T-helper 9 cell (primary cell): ENCODE measurements at regions not wholly inside any gene's neighbourhood (a gene's known extent, or its start where the extent isn't known, plus 50 kb on each side); places are given as distances from the start of the nearest gene placed in this dataset.

ENCODE experiments used
- DNase-seq: peaks from one replicate; pipeline ENCODE4 v3.0.0-alpha.2; 2020

DNA sequence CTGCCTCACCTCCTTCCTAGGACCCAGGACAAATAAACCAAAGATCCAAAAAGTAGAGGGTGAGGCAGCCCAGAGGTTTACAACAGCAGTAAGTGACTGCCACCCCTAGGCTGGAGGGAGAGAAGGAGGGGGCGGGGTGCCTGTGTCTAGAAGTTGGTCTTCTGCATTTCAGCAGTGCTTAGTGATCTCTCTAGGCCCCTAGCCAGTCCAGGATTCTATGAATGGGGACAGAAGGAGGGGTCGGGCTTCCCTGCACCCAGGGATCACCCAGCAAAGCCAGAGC lies 62.8 kb upstream of the KDM7A start:
- no peak for DNase-seq

GRCh38 chr7:140238778-140239652 lies 62.2 kb upstream of the KDM7A start:
- DNase-seq = no peak

GRCh38 chr7:140237390-140237789 lies 60.6 kb upstream of the KDM7A start:
- no peak for DNase-seq

DNA sequence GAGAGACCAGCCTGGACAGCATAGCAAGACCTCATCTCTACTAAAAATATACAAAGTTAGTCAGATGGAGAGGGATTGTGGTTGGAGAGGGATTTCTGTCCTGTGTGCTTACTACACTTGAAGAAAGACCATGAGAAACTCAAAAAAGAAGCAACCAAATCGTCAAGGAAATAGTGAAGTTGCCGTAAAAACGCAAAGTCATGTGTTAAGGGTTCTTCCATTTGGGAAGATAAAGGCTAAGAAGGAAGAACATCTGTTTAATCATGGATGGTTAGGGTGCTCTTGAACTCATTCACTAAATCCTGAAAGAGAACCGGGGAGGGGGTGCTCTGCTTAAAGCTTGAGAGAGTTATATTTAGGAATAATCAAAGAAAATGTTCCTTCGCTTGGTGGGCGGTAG lies 59.8 kb upstream of the KDM7A start:
- no peak for DNase-seq

GRCh38 chr7:140235114-140235513 lies 58.3 kb upstream of the KDM7A start:
- DNase-seq = no peak

GRCh38 chr7:140232957-140233917 lies 56.5 kb upstream of the KDM7A start:
- no peak for DNase-seq

GRCh38 chr7:140231771-140232491 lies 55.1 kb upstream of the KDM7A start:
- no peak for DNase-seq

GRCh38 chr7:140230861-140231770 lies 54.3 kb upstream of the KDM7A start:
- DNase-seq = peak; percentile 33

DNA sequence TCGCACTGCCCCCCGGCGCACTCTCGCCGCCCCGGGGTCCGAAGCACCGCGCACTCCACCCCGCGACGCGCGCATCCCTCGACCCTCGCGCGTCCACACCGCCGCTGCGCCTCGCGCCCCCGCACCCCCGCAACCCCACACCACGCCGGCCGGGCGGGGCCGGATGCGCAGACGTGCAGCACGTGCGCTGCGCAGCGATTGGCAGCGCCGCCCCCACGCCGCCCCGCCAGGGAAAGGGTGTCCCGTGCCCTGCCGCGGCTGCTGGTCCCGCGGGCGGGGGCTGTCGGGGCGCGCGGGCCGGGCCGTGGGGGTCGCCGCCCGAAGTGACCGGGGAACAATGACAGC lies 53.7 kb upstream of the KDM7A start:
- peak; percentile 64 for DNase-seq

GRCh38 chr7:140229591-140230515 lies 53.1 kb upstream of the KDM7A start:
- DNase-seq = peak; percentile 46

- DNase-seq = peak; percentile 7
Measured at GRCh38 chr7:140229101-140229525, 52.3 kb upstream of the KDM7A start.
